GM12878 (cell line): ENCODE measurements at regions not wholly inside any gene's neighbourhood (a gene's known extent, or its start where the extent isn't known, plus 50 kb on each side); places are given as distances from the start of the nearest gene placed in this dataset.

ENCODE experiments used
- ATAC-seq: fragments of 200-7000 bp; cut with Tn5 transposase; 3 replicates; pipeline ENCODE4 v1.9.1; 2020; ENCODE audit warnings: mild to moderate bottlenecking, moderate library complexity
- BruUV-seq: library from RNA; stranded (reverse); fragments of 400-500 nt; replicated peaks from 2 replicates; lab custom pipeline; 2021; lab: Mats Ljungman, UMichigan
- CTCF ChIA-PET: fragments of 300-600 bp; sonication (Branson Sonifier 250); formaldehyde crosslinking; extraction: SDS; loops from one replicate; lab custom pipeline; 2021; ENCODE audit warnings: inconsistent platforms; lab: Yijun Ruan, JAX
- POLR2A ChIA-PET: fragments of 350-600 bp; formaldehyde crosslinking; extraction: SDS; loops from one replicate; lab custom pipeline; 2021; ENCODE audit warnings: inconsistent platforms; lab: Charles Lee
- RAD21 ChIA-PET: fragments of 300-600 bp; sonication (Branson Sonifier 250); formaldehyde crosslinking; loops from one replicate; lab custom pipeline; 2023; ENCODE audit warnings: antibody characterized with exemption; ENCODE audit not compliant: unreplicated experiment; lab: Charles Lee
- SMC1A ChIA-PET: fragments of 300-600 bp; sonication (Branson Sonifier 250); formaldehyde crosslinking; loops from one replicate; lab custom pipeline; 2023; ENCODE audit not compliant: unreplicated experiment, uncharacterized antibody; lab: Charles Lee
- DNase-seq: peaks from one replicate; pipeline ENCODE4 v3.0.0-alpha.2; 2011; ENCODE audit warnings: low read depth, low spot score
- FAIRE-seq: peaks from 3 replicates; lab custom pipeline; 2011; peaks lifted over from hg19 to GRCh38; lab: Jason Lieb, UNC
- H2AFZ ChIP-seq: 2 replicates; pipeline ENCODE4 v1.6.0; 2011; ENCODE audit warnings: low read depth, low read length, control low read depth; ENCODE audit not compliant: control insufficient read depth
- H3K27ac ChIP-seq: 2 replicates; pipeline ENCODE4 v1.5.1; 2011; ENCODE audit warnings: control low read depth; ENCODE audit not compliant: control insufficient read depth, insufficient read depth
- H3K27me3 ChIP-seq, 2 experiments: replicated peaks in 1 of 2; 2 replicates each; pipeline versions ENCODE4 v1.6.0 to v1.6.1; 2011; ENCODE audit warnings: low read length in 1 of 2; ENCODE audit not compliant: control insufficient read depth in 2 of 2, insufficient read depth in 2 of 2
- H3K36me3 ChIP-seq, 2 experiments: 2 replicates each; pipeline ENCODE4 v1.5.1; 2011; ENCODE audit warnings: low read length in 1 of 2; ENCODE audit not compliant: control insufficient read depth in 2 of 2, insufficient read depth in 2 of 2
- H3K4me1 ChIP-seq: 2 replicates; pipeline ENCODE4 v1.6.1; 2011; ENCODE audit warnings: mild to moderate bottlenecking, low read length, moderate library complexity, mixed read lengths; ENCODE audit not compliant: control insufficient read depth, insufficient read depth
- H3K4me2 ChIP-seq: 2 replicates; pipeline ENCODE4 v1.6.0; 2011; ENCODE audit warnings: control low read depth; ENCODE audit not compliant: control insufficient read depth, insufficient read depth
- H3K4me3 ChIP-seq: fragments of 200-600 bp; sonication (generic); 2 replicates; pipeline ENCODE4 v1.5.1; 2016
- H3K79me2 ChIP-seq: 2 replicates; pipeline ENCODE4 v1.6.0; 2011; ENCODE audit warnings: low read length; ENCODE audit not compliant: control insufficient read depth, insufficient read depth
- H3K9ac ChIP-seq: 2 replicates; pipeline ENCODE4 v1.8.0; 2011; ENCODE audit warnings: low read length, control low read depth, mixed read lengths; ENCODE audit not compliant: control insufficient read depth, insufficient read depth
- H3K9me3 ChIP-seq: replicated peaks from 3 replicates; pipeline ENCODE4 v1.5.1; 2011; ENCODE audit warnings: mild to moderate bottlenecking, low read length; ENCODE audit not compliant: control insufficient read depth, insufficient read depth
- H4K20me1 ChIP-seq: 2 replicates; pipeline ENCODE4 v1.6.0; 2011; ENCODE audit not compliant: control insufficient read depth, insufficient read depth
- FOS ChIP-seq: IDR thresholded peaks from 3 replicates; pipeline ENCODE4 v1.6.1; 2011; ENCODE audit warnings: borderline replicate concordance; ENCODE audit not compliant: insufficient read length; ENCODE audit errors: extremely low read depth
- GABPA ChIP-seq: IDR thresholded peaks from 2 replicates; pipeline ENCODE4 v1.6.1; 2014; ENCODE audit warnings: antibody characterized with exemption, low read depth, mild to moderate bottlenecking, inconsistent platforms
- MEF2A ChIP-seq: IDR thresholded peaks from 2 replicates; pipeline ENCODE4 v1.6.1; 2011; ENCODE audit warnings: low read depth, mild to moderate bottlenecking, low read length, moderate library complexity; ENCODE audit not compliant: insufficient read depth
- NR2C2 ChIP-seq: IDR thresholded peaks from 2 replicates; pipeline ENCODE4 v1.6.1; 2011; ENCODE audit warnings: borderline replicate concordance, low read depth; ENCODE audit not compliant: control insufficient read depth, insufficient read length
- POU2F2 ChIP-seq: IDR thresholded peaks from 3 replicates; pipeline ENCODE4 v1.6.1; 2011; ENCODE audit warnings: low read depth, mild to moderate bottlenecking, low read length, borderline replicate concordance
- RAD21 ChIP-seq: IDR thresholded peaks from 2 replicates; pipeline ENCODE4 v1.6.1; 2011; ENCODE audit warnings: mild to moderate bottlenecking, low read depth, low read length, moderate library complexity; ENCODE audit not compliant: insufficient read depth
- SMAD5 ChIP-seq: IDR thresholded peaks from 2 replicates; pipeline ENCODE4 v1.6.1; 2016; ENCODE audit warnings: antibody characterized with exemption, low read depth
- YBX1 ChIP-seq: fragments of 450-650 bp; IDR thresholded peaks from 2 replicates; pipeline ENCODE4 v1.6.1; 2016; ENCODE audit warnings: antibody characterized with exemption
- ZNF622 ChIP-seq: fragments of 450-650 bp; IDR thresholded peaks from 2 replicates; pipeline ENCODE4 v1.6.1; 2017; ENCODE audit warnings: mild to moderate bottlenecking, inconsistent platforms
- whole genome bisulfite sequencing: methylation state at CpG from one replicate; pipeline ENCODE4 v1.1.6; 2016; ENCODE audit warnings: low lambda C conversion rate; ENCODE audit not compliant: insufficient replicate concordance, insufficient coverage; ENCODE audit errors: missing lambda C conversion rate; 5-methylcytosine and 5-hydroxymethylcytosine counted together
- in situ Hi-C: fragments of 300-500 bp; cut with MboI; formaldehyde crosslinking; loops from 9 replicates; pipeline ENCODE4 v1.14.3; 2018; ENCODE audit warnings: mixed read lengths
- intact Hi-C: fragments of 100-400 bp; cut with micrococcal nuclease; formaldehyde crosslinking; loops from one replicate; pipeline ENCODE4 v1.14.2; 2022; ENCODE audit not compliant: unreplicated experiment
- TF ChIP-seq, protein P1 (sequence below): IDR thresholded peaks from 2 replicates; pipeline ENCODE4 v1.6.1; 2011; ENCODE audit warnings: mild to moderate bottlenecking, low read depth, low read length, moderate library complexity; ENCODE audit not compliant: insufficient replicate concordance
- TF ChIP-seq, protein P2 (sequence below): IDR thresholded peaks from 2 replicates; pipeline ENCODE4 v1.6.1; 2012; ENCODE audit warnings: improper control_type of control experiment, low read depth, low read length; ENCODE audit not compliant: insufficient replicate concordance
- TF ChIP-seq, protein P3 (sequence below): fragments of 450-650 bp; IDR thresholded peaks from 2 replicates; pipeline ENCODE4 v1.6.1; 2017; ENCODE audit warnings: antibody characterized with exemption, mild to moderate bottlenecking, moderate library complexity

DNA sequence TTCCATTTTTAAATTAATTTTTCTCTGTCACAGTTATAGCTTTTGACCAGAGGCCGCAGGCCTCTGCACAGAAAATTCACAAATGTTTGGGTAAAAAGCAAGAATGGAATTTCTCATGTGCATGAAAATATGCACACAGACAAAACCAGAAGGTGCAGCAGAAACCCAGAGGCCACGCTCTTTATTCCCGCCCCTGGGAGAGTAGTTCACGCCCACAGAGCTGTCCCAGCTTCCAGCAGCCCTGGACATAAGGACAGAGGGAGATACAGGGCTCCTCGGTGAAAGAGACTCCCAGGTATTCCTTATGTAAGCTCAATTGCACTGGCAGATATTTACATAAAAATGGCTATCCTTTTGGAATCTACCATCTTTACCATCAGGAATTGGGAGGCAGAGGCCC, 245.2 kb upstream of the NFE2L3 start (continued):
- TF ChIP-seq YBX1, result no peak
- no peak for TF ChIP-seq ZNF622
- no peak for TF ChIP-seq RAD21
- no peak for TF ChIP-seq SMAD5
- no peak for TF ChIP-seq FOS
- no peak for TF ChIP-seq MEF2A

DNA sequence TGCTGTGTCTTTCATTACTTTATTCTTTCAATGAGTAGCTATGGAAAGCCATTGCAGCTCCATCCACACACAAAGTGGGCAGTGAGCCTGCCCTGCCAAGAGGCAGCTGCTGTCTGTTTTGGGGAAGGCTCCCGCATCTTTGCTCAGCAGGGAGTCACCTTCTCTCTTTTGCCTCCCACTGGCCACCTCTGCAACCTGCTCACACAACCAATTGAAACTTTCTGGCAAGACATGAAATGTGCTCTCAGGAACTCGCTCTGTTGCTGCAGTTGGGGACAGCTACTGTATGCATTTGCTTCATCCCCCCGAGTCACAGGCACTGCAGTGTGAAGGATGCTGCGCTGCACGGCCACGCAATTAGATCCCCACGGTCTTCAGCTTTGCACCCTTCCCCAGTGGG, 244.8 kb upstream of the NFE2L3 start:
- H3K79me2 ChIP-seq, result no peaks in the 10 kb centered on the region
- no peak overlapping the region for H2AFZ ChIP-seq
- H3K27me3 ChIP-seq, result no peaks in the 10 kb centered on the region
- CTCF ChIA-PET, result interaction anchor here (1.2 to 7.0 kb wide), 6 partner anchors 12 to 155 kb away, joined by 4 to 77 read pairs (median 6); no protein-coding TSS in a partner anchor
- no peak overlapping the region for H3K27ac ChIP-seq
- 82% methylated on average over 7 of the region's 7 CpGs for WGBS
- intact Hi-C loops (no loop called here), in situ Hi-C loops (no loop called here)
- SMC1A ChIA-PET, result interaction anchor here (0.6 to 7.8 kb wide), 10 partner anchors 11 to 526 kb away, joined by 3 to 108 read pairs (median 4); no protein-coding TSS in a partner anchor
- no peak for DNase-seq
- no peak for ATAC-seq
- no peak for FAIRE-seq
- RAD21 ChIA-PET, result interaction anchor here (0.9 to 6.5 kb wide), 4 partner anchors 12 to 184 kb away, joined by 3 to 90 read pairs (median 10); no protein-coding TSS in a partner anchor
- H3K4me3 ChIP-seq, result no peak overlapping the region
- no peaks in the 10 kb centered on the region for H4K20me1 ChIP-seq
- no TSS peak for BruUV-seq
- POLR2A ChIA-PET, result interaction anchor here (1.2 to 1.6 kb wide), 2 partner anchors 11 to 61 kb away, joined by 3 to 4 read pairs; no protein-coding TSS in a partner anchor
- no peak overlapping the region for H3K9ac ChIP-seq
- no peaks in the 10 kb centered on the region for H3K36me3 ChIP-seq
- peaks cover 14% of the 10 kb centered on the region for H3K4me1 ChIP-seq
- H3K9me3 ChIP-seq, result no peaks in the 10 kb centered on the region
- H3K4me2 ChIP-seq, result no peak overlapping the region
- TF ChIP-seq GABPA (no peak), NR2C2 (no peak), POU2F2 (no peak)
- TF ChIP-seq, protein P1, sequence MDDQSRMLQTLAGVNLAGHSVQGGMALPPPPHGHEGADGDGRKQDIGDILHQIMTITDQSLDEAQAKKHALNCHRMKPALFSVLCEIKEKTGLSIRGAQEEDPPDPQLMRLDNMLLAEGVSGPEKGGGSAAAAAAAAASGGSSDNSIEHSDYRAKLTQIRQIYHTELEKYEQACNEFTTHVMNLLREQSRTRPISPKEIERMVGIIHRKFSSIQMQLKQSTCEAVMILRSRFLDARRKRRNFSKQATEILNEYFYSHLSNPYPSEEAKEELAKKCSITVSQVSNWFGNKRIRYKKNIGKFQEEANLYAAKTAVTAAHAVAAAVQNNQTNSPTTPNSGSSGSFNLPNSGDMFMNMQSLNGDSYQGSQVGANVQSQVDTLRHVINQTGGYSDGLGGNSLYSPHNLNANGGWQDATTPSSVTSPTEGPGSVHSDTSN, result no peak
- TF ChIP-seq, protein P2, sequence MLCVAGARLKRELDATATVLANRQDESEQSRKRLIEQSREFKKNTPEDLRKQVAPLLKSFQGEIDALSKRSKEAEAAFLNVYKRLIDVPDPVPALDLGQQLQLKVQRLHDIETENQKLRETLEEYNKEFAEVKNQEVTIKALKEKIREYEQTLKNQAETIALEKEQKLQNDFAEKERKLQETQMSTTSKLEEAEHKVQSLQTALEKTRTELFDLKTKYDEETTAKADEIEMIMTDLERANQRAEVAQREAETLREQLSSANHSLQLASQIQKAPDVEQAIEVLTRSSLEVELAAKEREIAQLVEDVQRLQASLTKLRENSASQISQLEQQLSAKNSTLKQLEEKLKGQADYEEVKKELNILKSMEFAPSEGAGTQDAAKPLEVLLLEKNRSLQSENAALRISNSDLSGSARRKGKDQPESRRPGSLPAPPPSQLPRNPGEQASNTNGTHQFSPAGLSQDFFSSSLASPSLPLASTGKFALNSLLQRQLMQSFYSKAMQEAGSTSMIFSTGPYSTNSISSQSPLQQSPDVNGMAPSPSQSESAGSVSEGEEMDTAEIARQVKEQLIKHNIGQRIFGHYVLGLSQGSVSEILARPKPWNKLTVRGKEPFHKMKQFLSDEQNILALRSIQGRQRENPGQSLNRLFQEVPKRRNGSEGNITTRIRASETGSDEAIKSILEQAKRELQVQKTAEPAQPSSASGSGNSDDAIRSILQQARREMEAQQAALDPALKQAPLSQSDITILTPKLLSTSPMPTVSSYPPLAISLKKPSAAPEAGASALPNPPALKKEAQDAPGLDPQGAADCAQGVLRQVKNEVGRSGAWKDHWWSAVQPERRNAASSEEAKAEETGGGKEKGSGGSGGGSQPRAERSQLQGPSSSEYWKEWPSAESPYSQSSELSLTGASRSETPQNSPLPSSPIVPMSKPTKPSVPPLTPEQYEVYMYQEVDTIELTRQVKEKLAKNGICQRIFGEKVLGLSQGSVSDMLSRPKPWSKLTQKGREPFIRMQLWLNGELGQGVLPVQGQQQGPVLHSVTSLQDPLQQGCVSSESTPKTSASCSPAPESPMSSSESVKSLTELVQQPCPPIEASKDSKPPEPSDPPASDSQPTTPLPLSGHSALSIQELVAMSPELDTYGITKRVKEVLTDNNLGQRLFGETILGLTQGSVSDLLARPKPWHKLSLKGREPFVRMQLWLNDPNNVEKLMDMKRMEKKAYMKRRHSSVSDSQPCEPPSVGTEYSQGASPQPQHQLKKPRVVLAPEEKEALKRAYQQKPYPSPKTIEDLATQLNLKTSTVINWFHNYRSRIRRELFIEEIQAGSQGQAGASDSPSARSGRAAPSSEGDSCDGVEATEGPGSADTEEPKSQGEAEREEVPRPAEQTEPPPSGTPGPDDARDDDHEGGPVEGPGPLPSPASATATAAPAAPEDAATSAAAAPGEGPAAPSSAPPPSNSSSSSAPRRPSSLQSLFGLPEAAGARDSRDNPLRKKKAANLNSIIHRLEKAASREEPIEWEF, result no peak
- TF ChIP-seq, protein P3, sequence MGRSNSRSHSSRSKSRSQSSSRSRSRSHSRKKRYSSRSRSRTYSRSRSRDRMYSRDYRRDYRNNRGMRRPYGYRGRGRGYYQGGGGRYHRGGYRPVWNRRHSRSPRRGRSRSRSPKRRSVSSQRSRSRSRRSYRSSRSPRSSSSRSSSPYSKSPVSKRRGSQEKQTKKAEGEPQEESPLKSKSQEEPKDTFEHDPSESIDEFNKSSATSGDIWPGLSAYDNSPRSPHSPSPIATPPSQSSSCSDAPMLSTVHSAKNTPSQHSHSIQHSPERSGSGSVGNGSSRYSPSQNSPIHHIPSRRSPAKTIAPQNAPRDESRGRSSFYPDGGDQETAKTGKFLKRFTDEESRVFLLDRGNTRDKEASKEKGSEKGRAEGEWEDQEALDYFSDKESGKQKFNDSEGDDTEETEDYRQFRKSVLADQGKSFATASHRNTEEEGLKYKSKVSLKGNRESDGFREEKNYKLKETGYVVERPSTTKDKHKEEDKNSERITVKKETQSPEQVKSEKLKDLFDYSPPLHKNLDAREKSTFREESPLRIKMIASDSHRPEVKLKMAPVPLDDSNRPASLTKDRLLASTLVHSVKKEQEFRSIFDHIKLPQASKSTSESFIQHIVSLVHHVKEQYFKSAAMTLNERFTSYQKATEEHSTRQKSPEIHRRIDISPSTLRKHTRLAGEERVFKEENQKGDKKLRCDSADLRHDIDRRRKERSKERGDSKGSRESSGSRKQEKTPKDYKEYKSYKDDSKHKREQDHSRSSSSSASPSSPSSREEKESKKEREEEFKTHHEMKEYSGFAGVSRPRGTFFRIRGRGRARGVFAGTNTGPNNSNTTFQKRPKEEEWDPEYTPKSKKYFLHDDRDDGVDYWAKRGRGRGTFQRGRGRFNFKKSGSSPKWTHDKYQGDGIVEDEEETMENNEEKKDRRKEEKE, result no peak
